Lower leg skin (tissue), 3 donors: ENCODE measurements at regions not wholly inside any gene's neighbourhood (a gene's known extent, or its start where the extent isn't known, plus 50 kb on each side); places are given as distances from the start of the nearest gene placed in this dataset.

ENCODE experiments used
- CTCF ChIP-seq, 3 donors: fragments of 450-650 bp; IDR thresholded peaks; one replicate each; pipeline ENCODE4 v1.5.1; 2016; ENCODE audit warnings: antibody characterized with exemption in 3 of 3, mild to moderate bottlenecking in 3 of 3, moderate library complexity in 2 of 3
- POLR2A ChIP-seq, 2 donors: fragments of 450-650 bp; IDR thresholded peaks; one replicate each; pipeline ENCODE4 v1.6.1; 2016 to 2017; ENCODE audit warnings: antibody characterized with exemption in 2 of 2, mild to moderate bottlenecking in 1 of 2, moderate library complexity in 1 of 2

GRCh38 chr2:58484629-58485028, 243.5 kb upstream of the FANCL start:
- TF ChIP-seq POLR2A (IDR thresholded peaks at IDR 0.05): no peak
- no peak for TF ChIP-seq CTCF (IDR thresholded peaks at IDR 0.05)
